GM18502 (cell line): ENCODE measurements at regions not wholly inside any gene's neighbourhood (a gene's known extent, or its start where the extent isn't known, plus 50 kb on each side); places are given as distances from the start of the nearest gene placed in this dataset.
"Not testable (repeated sequence)": the region's sequence is repeated elsewhere in the genome, so short reads cannot be mapped to it uniquely, and the experiment has no call there.

Experiments
- ATAC-seq: cut with Tn5 transposase; IDR thresholded peaks from one replicate; pipeline ENCODE4 v1.9.1; 2021; ENCODE audit warnings: mild to moderate bottlenecking; ENCODE audit not compliant: unreplicated experiment, poor library complexity

DNA sequence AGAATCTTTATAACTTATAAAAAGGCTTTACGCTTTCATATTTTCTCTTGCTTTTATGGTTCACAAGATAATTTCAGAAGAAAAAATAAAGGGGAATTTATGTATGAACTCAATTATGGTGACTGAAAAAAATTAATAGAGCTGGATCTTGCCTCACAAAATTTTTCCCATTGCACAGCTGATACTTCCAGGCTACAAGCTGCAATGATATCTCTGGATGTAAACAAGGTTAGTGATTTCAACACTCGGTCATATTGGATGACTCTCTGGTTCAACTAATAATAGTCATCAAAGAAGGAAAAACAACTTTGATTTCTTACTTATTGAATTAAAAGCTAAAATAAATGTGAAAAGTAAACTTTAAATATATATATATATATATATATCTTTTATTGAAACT lies 868.0 kb downstream of the FAT4 start:
- no peak for ATAC-seq

DNA sequence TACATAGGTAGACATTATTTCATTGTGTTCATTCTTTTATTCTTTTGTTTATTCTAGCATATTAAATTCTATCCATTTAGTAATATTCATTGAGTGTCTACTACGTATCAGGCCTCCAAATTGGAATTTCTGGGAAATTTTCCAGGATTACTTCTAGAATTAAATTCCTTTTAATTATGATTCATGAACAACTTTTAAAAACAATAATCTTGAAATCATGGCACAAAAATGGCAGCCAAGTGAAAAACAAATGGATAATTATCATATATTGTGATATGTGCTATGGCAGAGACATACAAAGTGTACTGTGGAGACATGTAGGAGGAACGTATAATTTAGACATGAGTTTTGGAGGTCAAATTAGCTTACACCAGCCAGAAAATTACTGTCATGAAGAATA lies 868.5 kb downstream of the FAT4 start:
- no peak for ATAC-seq

DNA sequence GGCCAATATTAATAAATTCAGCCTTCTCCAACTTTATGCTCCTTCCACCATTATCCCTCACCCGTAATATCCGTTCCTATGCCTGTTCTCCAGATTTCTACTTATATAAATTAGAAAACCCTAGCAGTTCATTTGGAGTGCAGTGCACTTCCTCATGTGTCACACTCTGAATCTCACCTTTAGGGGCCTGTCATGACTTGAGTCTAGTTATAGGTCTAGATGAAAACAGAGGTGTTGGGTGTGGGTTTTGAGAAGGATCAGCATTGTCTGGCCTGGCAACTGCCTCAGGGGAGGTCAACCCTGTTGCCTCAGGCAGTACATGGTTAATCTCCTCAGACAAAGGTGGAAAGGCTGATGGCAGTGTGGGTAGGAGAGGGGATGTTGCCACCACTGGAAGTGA lies 876.8 kb downstream of the FAT4 start:
- no peak for ATAC-seq

DNA sequence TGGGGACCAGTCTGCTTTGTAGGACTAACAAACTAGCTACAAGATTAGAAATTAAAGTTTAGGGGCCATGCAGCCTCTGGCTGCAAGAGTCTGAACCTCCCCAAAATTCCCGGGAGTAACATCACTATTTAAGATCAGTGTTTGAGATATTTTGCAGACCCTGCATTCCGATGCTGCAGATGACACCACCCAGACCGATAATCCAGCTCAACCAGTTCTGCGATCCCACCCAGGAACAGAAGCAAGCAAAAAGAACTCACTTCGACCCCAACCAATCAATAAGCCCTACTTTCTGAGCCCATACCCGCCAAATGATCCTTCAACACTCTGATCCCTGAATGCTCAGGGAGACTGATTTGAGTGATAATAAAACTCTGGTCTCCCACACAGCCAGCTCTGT lies 877.8 kb downstream of the FAT4 start:
- ATAC-seq: no peak

DNA sequence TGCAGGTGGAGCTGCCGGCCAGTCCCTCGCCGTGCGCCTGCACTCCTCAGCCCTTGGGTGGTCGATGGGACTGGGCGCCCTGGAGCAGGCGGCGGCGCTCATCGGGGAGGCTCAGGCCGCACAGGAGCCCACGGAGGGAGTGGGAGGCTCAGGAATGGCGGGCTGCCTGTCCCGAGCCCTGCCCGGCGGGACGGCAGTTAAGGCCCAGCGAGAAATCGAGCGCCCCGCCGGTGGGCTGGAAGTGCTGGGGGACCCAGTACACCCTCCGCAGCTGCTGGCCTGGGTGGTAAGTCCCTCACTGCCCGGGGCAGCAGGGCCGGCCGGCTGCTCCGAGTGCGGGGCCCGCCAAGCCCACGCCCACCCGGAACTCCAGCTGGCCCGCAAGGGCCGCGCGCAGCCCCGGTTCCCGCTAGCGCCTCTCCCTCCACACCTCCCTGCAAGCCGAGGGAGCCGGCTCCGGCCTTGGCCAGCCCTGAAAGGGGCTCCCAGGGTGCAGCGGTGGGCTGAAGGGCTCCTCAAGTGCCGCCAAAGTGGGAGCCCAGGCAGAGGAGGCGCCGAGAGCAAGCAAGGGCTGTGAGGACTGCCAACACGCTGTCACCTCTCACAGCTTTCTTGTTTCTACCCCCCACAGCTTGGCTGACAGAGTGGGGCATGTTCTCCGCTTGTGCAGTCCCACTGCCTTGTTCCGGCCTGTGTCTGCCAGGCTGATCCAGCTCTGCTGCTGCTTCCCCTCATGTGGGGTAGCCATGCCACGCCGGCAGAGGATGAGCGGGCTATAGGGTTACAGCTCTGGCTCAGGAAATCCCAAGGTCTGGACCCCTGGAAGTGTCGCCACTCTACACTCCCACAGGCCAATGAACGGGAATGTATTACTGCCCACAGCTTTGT lies 886.7 kb downstream of the FAT4 start:
- ATAC-seq: not testable (repeated sequence)

DNA sequence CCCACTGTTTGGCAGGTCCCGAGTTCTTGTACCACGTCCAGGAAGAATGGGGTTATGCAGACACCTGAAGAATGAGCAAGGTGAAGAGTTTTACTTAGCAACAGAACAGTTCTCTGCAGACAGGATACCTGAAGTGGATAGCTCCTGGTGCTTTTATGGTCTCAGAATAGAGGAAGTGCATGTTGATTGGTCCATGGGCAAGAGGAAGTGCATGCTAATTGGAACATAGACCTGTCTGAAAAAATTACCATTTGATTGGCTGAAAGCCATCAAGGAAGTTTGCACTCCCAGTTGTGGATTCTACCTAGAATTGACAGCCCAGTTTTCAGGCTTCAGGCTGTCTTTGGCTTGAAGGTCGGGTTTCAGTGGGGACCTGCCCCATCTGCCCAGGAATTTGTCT lies 887.5 kb downstream of the FAT4 start:
- ATAC-seq: no peak

DNA sequence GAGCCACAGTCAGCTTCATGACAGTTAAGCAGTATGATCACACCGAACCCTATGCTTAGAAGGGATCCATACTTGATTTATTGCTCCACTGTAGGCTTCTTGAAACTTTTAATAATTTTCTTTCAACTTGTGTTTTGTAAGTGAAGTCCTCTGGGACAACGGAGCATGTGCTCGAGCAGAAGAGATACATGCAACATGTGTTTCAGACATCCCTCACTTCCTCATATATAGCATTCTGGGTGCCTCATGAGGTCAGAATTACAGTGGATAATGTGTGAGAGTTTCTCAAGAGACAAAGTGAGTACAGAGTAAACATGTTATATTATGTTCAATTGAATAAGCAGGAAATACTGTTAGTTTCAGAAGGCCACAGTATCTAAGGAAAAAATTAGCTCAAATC lies 893.2 kb downstream of the FAT4 start:
- no peak for ATAC-seq

DNA sequence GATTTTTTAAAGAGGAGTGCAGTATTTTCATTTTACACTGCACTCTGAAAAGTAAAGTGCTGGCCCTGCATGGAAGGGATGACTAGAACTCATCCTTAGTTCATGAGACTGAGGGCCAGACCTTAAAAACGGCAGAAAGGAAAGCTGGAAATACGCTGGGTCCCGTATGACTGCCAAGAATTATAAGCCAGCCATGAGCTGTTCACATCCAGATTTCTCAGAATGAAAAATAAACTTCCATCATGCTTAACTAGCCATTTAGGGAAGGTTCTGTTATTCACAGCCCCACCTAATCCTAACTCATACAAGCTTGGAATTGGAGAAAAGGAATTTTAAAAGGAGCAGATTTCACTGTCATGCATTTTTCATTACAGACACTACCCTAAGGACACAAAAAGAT lies 894.4 kb downstream of the FAT4 start:
- ATAC-seq: no peak

DNA sequence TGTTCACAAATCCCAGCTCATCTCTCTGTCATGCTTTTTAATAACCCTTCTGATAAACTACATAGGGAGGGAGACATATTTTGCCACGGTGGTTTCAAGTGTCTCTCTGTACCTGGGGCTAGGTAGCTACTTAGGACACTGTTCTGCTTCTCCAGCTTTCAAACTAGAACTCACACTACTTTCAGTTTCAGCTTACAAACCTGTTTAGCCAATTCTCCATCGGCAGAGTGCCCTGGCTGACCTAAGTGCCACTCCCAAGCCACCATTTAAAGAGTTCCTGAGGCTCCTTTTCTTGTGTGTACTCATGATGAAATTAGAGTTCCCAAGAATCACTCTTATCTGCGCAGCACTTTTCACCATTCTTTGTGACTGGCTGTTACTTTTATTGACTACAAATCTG lies 899.2 kb downstream of the FAT4 start:
- ATAC-seq: no peak

DNA sequence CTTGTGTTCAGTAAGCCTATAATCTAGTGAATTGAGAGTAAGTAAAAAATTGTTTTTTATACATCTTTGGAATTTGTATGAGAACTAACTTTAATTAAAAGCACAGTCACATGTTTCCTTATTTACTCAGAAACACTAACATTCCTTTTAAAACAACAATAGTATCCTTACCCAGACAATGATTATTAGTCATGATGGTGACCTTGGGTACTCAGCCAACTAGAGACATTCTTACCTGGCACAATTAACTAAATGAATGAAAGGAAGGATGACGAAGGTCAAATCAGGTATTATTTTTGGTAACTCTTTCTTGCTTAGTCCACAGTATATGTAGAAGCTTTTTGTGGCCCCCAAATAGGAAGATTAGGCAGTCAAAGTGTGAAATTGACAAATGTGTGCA lies 901.0 kb downstream of the FAT4 start:
- no peak for ATAC-seq

DNA sequence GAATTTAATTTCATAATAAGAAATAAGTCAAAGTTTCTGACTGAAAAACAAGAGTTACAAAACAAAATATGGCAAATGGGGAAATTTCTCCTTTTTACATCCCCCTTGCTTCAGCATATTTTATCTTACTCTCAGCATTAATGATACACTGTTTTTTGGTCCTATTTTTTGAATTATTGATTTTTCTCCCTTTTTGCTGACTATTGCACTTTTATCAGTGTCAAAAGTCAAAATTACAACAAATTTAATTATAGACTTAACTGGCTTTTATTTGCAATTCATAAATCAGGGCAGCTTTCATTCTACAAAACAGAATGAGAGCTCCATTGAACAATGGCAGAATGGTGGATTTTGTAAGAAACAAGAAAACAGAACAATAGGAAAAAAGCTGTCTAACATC lies 901.9 kb downstream of the FAT4 start:
- ATAC-seq: no peak

DNA sequence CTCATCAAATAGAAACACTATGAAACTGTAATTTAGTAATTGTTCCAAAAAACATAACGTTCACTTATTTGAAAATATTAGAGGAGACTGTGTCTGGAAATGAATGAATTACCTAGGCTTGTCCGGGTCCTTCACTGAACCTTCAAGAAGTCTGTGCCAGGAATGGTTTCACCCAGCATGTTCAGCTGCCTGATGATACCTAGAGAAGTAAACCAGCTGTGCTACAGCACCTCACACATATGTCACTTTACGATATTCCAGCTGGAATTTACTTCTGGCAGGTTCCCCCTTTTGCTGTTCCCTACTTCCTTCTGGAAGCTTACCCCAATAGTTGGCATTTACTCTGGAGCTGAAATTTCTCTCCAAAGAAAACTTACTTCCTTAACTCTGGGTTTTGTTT lies 906.5 kb downstream of the FAT4 start:
- ATAC-seq: no peak

DNA sequence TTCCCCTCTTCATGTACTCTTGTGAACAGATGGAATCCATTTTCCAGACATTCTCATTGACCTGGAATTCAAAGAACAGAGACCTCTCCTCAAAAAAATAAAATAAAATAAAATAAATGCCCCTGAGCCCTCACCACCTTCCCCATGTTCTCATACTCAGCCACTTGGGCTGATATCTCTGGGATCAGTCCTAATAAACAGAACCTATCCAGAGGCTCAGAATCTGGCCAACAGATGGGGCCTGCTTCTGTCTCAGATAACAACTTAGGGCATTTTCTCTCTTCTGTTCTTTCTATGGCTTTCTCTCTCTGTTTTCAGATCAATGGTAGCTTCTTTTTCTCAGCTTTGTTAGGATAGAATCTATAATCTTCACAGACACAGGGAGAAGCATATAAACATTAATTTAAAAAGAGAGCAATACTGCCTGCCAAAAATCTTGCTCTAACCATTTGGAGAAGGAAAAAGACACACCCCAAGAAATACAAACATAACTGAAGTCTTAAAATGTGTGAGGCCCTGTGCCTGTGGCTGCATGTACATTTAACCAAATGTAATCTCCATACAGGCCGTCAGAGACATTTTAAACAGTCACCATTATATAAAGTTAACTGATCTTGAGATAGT lies 907.1 kb downstream of the FAT4 start:
- no peak for ATAC-seq

DNA sequence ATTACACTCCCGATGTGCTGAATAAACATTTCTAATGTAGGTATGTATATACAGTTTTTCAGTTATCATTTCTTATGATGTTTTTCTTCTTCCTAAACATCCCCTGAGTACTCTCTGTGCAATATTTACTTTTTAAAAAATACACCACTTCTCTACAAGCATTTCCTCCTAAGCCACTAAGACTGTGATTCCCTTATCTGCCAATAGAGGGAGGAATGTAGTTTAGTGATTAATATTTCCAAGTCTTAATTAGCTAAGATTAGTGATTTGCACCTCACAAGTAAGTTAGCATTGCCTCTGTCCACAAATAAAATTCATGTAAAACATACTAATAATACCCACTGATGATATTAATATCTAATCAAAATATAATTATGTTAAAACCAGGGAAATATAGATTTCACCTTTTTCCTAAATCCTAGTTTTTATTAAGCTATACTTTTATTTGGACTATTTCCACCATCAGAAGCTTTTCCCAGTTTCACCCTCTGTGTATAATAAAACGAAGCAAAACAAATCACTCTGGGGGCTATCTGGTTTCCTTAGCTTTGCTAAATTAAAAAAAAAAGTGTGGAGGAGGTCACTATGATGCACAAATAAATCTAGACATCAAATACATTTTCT lies 909.1 kb downstream of the FAT4 start:
- no peak for ATAC-seq

DNA sequence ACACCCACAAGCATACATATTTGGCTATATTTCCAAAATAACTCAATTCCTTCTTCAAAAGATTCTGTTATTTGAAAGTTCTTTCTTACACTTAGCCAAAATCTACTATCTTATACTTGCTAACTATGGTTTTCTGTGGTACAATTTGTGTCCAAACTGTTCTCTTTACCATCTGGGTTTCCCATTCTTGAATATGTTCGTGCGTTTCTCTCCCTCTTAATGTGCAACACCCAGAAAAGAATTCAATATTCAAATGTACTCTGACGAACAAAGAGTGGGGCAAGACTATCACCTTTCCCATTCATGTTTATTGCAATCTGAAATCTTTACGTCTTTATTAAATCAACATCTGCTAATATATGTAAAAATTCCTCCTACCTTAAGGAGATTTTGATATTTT lies 912.7 kb downstream of the FAT4 start:
- ATAC-seq: no peak

DNA sequence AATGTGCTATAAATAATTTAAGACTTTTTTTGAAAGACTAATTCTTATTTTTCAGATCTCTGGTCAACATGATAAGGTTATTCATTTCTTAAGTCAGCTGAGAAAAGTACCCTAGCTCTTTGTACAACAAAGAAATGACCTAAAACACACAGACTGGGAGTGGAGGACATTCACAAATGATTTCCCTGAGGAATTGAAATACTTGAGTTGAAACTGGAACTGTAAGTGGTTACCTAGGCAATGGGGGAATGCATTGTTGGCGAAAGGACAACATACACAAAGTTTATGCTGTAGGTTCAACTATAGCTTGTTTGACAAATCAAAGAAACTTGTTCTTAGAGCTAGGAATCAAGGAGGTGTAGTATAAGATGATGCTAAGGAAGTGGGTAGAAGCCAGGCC lies 915.5 kb downstream of the FAT4 start:
- no peak for ATAC-seq

DNA sequence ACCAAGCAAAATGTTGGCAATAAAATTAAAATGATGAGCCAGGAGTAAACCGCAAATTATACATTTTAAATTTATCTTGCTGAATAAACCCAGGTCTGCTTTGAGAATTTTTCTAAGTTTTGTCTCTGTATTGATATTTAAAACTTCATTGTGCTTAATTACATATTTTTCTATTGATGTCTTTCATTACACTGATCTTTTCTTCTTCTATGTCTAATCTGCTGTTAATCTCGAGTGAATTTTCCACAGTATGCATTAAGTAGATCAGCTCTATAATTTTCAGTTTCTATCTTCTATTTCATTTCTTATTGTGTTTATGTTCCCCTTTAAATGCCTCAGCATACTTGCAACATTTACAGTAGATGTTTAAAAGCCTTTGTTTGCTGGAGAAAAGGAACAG lies 918.7 kb downstream of the FAT4 start:
- no peak for ATAC-seq

DNA sequence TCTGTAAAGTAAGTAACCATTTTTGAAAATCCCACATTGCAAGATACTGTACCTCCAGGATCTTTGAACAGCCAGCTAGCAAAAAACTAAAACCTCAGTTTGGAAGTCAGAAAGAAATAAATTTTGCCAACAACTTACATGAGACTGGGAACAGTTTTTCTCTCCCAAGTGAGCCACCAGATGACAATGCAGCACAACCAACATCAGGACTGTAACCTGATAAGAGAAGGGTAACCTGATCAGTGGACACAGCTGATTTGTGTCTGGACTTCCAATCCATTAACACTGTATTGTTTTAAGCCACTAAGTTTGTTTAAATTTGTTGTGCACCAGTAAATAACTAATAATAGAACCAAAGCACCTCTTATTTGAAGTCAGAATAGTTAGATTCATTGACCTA lies 923.3 kb downstream of the FAT4 start:
- no peak for ATAC-seq

DNA sequence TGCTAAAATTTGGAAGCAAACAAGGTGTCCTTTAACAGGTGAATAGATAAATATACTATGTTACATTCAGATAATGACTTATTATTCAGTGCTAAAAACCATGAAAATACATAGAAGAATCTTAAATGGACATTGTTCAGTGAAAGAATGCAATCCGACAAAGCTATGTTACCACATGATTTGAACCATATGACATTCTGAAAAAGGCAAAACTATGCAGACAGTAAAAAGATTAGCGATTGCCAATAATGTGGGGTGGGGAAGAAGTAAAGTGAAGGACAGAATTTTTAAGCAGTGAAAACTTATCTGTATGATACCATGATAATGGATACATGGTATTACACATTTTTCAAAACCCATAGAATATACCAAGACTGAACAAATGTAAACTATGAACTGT lies 926.9 kb downstream of the FAT4 start:
- no peak for ATAC-seq

DNA sequence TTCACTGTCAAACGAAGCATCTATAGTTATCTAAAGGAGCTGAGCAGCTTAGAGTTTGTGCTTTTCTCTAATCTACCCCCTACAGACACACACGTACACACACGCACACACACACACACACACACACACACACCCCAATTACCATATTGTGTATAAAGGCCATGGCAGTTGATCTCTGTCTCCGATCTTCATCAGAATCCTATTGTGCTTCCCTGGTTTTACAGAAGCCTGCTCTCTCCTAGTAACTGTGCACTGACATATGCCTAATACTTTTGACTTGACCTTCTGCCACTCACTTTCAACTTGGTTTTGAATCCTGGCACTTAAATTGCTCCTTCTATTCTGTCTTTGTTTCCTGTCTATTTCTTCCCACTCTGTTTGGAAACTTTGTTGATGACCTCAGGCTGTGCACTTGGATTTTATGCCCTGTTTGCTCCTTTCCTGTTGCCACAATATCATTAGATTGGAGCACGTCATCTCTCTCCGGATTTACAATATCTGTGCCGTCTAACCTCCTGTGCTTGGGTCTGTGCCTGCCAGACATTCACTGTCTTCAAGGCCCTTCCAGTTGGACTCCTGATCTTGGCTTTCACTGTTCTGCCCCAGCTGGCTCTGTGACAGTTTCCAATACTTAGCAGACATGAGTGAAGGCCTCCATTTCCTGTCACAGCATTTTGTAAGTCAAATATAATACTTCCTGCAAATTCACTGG lies 928.1 kb downstream of the FAT4 start:
- ATAC-seq: no peak

DNA sequence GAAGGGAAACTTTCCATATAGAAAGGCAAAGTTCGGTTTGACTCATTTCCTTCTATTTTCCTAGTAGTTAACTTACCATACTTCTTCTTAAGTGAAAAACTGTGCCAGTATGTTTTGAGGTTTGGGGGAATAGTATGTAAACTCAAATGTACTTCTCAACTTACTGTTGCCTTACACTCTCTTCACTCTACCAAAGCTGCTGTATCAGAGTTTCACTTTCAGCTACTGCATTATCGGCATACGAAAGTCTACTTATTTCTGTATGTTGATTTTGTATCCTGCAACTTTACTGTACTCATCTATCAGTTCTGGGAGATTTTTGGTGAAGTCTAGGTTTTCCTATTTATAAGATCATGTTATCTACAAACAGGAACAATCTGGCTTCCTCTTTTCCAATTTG lies 932.7 kb downstream of the FAT4 start:
- ATAC-seq: no peak
